ENCODE measurements at regions not wholly inside any gene's neighbourhood (a gene's known extent, or its start where the extent isn't known, plus 50 kb on each side); places are given as distances from the start of the nearest gene placed in this dataset.

DNA sequence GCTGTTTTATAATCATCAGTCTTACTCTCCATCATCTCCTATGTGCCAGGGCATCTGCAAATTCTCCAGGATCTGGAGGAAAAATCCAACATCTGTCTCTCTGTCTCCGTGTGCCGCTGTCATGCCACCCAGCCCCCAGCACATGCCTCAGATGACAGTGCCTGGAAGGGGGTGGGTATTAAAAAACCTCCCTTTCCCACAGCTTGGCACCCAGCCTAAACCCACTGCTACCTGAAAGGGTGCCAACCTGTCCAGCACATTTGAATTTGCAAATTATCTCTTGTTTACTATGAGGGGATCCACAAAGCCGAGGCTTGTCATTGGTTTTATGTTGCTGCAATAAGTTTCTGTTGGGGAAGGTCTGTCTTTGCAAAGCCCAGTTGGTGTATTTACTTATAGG, 73.1 kb downstream of the EMX2 start:
- TF ChIP-seq EZH2 (IDR thresholded peaks at IDR 0.05; ENCODE audit: low read depth, unreplicated experiment) (no peak), ZNF114 (CRISPR knock-in tag; IDR thresholded peaks at IDR 0.05) (no peak), NANOG (IDR thresholded peaks at IDR 0.05; ENCODE audit: borderline replicate concordance) (no peak), ZNF331 (CRISPR knock-in tag; IDR thresholded peaks at IDR 0.05; ENCODE audit: low read depth) (no peak), ZNF462 (CRISPR knock-in tag; IDR thresholded peaks at IDR 0.05) (no peak), JUNB (IDR thresholded peaks at IDR 0.05; ENCODE audit: unreplicated experiment) (no peak), STAT1 (IDR thresholded peaks at IDR 0.05; ENCODE audit: unreplicated experiment) (no peak), CREB1 (CRISPR knock-in tag; IDR thresholded peaks at IDR 0.05; ENCODE audit: low read depth) (no peak), EZH2phosphoT487 (IDR thresholded peaks at IDR 0.05; ENCODE audit: unreplicated experiment) (no peak), CTCF (conservative IDR thresholded peaks at IDR 0.05; ENCODE audit: low read depth in 2 of 2) (no peak), POLR2AphosphoS5 (IDR thresholded peaks at IDR 0.05; ENCODE audit: low read depth) (no peak)
- TF ChIP-seq, protein P1, sequence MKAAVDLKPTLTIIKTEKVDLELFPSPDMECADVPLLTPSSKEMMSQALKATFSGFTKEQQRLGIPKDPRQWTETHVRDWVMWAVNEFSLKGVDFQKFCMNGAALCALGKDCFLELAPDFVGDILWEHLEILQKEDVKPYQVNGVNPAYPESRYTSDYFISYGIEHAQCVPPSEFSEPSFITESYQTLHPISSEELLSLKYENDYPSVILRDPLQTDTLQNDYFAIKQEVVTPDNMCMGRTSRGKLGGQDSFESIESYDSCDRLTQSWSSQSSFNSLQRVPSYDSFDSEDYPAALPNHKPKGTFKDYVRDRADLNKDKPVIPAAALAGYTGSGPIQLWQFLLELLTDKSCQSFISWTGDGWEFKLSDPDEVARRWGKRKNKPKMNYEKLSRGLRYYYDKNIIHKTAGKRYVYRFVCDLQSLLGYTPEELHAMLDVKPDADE (IDR thresholded peaks at IDR 0.05), result no peak
- TF ChIP-seq, protein P2, sequence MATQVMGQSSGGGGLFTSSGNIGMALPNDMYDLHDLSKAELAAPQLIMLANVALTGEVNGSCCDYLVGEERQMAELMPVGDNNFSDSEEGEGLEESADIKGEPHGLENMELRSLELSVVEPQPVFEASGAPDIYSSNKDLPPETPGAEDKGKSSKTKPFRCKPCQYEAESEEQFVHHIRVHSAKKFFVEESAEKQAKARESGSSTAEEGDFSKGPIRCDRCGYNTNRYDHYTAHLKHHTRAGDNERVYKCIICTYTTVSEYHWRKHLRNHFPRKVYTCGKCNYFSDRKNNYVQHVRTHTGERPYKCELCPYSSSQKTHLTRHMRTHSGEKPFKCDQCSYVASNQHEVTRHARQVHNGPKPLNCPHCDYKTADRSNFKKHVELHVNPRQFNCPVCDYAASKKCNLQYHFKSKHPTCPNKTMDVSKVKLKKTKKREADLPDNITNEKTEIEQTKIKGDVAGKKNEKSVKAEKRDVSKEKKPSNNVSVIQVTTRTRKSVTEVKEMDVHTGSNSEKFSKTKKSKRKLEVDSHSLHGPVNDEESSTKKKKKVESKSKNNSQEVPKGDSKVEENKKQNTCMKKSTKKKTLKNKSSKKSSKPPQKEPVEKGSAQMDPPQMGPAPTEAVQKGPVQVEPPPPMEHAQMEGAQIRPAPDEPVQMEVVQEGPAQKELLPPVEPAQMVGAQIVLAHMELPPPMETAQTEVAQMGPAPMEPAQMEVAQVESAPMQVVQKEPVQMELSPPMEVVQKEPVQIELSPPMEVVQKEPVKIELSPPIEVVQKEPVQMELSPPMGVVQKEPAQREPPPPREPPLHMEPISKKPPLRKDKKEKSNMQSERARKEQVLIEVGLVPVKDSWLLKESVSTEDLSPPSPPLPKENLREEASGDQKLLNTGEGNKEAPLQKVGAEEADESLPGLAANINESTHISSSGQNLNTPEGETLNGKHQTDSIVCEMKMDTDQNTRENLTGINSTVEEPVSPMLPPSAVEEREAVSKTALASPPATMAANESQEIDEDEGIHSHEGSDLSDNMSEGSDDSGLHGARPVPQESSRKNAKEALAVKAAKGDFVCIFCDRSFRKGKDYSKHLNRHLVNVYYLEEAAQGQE (IDR thresholded peaks at IDR 0.05; ENCODE audit: unreplicated experiment), result no peak
- no peaks in the 10 kb centered on the region for H3K27me3 ChIP-seq (ENCODE audit: insufficient read depth)
- peaks cover 1% of the 10 kb centered on the region; the same call in 2 of the 3 replicates for H3K4me1 Mint-ChIP-seq
- H3K79me2 ChIP-seq (replicated peaks; ENCODE audit: insufficient read depth), result no peaks in the 10 kb centered on the region
- H3K27ac Mint-ChIP-seq, result no peak overlapping the region
- H3F3A ChIP-seq (replicated peaks; ENCODE audit: low read depth), result no peaks in the 10 kb centered on the region
- peaks cover 1% of the 10 kb centered on the region for H3K27me3 Mint-ChIP-seq (ENCODE audit: insufficient read depth, low read depth, poor library complexity)
- ATAC-seq (no peak), DNase-seq (ENCODE audit: low spot score) (no peak)
- no peaks in the 10 kb centered on the region for H3K4me1 ChIP-seq (ENCODE audit: insufficient read depth)
- no peaks in the 10 kb centered on the region for H3K36me3 ChIP-seq (ENCODE audit: insufficient read depth)
- no peak overlapping the region for H3K4me3 Mint-ChIP-seq
- no peaks in the 10 kb centered on the region for H3K9me3 Mint-ChIP-seq
- no peaks in the 10 kb centered on the region for H3K9me2 ChIP-seq (ENCODE audit: insufficient read depth)
- H4K20me1 ChIP-seq (replicated peaks; ENCODE audit: insufficient read depth), result no peaks in the 10 kb centered on the region
- H3K4me3 ChIP-seq, result no peak overlapping the region
- H2AFZ ChIP-seq, result 0 out of 2 replicates have a peak overlapping the region, but pooled peaks have one; percentile 2
- H3K36me3 Mint-ChIP-seq (ENCODE audit: low read depth), result no peaks in the 10 kb centered on the region; the same call in 2 of the 3 replicates
- no peak overlapping the region for H3K27ac ChIP-seq (ENCODE audit: low read depth)
- H3K4me2 ChIP-seq, result no peak overlapping the region

All from GM23338 (cell line).